Thyroid gland (tissue), 4 donors: ENCODE measurements at regions not wholly inside any gene's neighbourhood (a gene's known extent, or its start where the extent isn't known, plus 50 kb on each side); places are given as distances from the start of the nearest gene placed in this dataset.

Experiments
- DNase-seq, 2 donors: peaks; one replicate each; pipeline ENCODE4 v3.0.0-alpha.2; 2019
- H3K27ac ChIP-seq, 3 donors: fragments of 200-600 bp; sonication (generic); 1 replicate in 2 of 3; 2 replicates in 1 of 3; pipeline ENCODE4 v1.5.1; 2016 to 2019; ENCODE audit warnings: mild to moderate bottlenecking in 1 of 3, moderate library complexity in 1 of 3
- H3K27me3 ChIP-seq: fragments of 200-600 bp; sonication (generic); one replicate; pipeline ENCODE4 v1.5.1; 2019
- H3K36me3 ChIP-seq, 2 donors: fragments of 200-600 bp; sonication (generic); one replicate each; pipeline ENCODE4 v1.5.1; 2016 to 2019
- H3K4me1 ChIP-seq, 2 donors: fragments of 200-600 bp; sonication (generic); one replicate each; pipeline ENCODE4 v1.5.1; 2017 to 2019
- H3K4me3 ChIP-seq, 3 donors: fragments of 200-600 bp; sonication (generic); replicated peaks in 1 of 3; 1 replicate in 2 of 3; 2 replicates in 1 of 3; pipeline ENCODE4 v1.5.1; 2016; ENCODE audit warnings: mild to moderate bottlenecking in 1 of 3
- H3K9me3 ChIP-seq: fragments of 200-600 bp; sonication (generic); one replicate; pipeline ENCODE4 v1.5.1; 2017
- POLR2A ChIP-seq, 2 donors: fragments of 450-650 bp; IDR thresholded peaks; one replicate each; pipeline ENCODE4 v1.6.1; 2017; ENCODE audit warnings: antibody characterized with exemption in 2 of 2, mild to moderate bottlenecking in 2 of 2, moderate library complexity in 1 of 2
- WGBS, 2 donors: methylation state at CpG; one replicate each; pipeline ENCODE4 v1.1.5; 2017; 5-methylcytosine and 5-hydroxymethylcytosine counted together
- intact Hi-C: fragments of 100-400 bp; cut with DNase I; formaldehyde crosslinking; loops from one replicate; pipeline ENCODE4 v1.15.1; 2023
- TF ChIP-seq, protein P1 (sequence below), 6 experiments: fragments of 200-600 bp in 3 of 6; fragments of 450-650 bp in 3 of 6; sonication (generic) in 3 of 6; IDR thresholded peaks; one replicate each; pipeline ENCODE4 v1.5.1; 2016 to 2019; ENCODE audit warnings: antibody characterized with exemption in 6 of 6, mild to moderate bottlenecking in 2 of 6, inconsistent platforms in 1 of 6, moderate library complexity in 1 of 6

DNA sequence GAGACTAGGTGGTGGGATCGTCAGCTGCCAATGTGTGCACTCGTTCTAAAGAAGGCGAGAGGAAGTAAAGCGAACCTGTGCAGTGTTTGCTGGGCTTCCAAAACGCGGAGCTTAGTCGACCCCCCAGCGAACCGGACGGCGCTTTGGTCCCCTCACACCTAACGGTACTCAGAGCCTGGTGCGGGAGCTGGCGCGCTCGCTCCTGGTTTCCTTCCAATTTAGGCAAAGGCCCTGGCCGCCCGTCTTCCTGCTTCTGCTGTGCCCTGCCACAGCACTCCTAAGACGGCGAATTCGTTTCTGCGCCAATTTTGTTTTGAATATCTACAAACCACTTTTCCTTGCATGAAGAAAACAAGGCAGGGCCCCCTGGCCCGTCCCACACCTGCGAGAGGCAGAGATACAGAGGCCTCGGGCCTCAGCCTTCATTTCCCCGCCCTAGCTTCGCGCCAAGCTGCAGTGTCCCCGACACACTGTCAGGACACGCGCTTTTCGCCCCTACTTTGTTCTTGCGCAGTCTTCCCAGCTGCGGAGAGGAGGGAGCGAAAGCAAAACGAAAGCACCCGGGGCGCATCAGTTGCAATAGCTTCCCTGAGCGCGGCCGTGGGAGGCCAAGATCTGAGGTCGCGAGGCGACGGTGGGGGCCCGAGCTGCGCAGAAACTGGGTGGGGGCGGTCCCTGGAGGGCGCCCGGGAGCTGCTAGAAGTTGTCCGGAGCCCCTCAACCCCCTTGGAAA is 111.9 kb downstream of the KCNRG start:
- intact Hi-C loops = loop anchor here (5.0 to 10.0 kb wide), 3 partner anchors 45 to 408 kb away; partner anchors contain the start of gene TRIM13
- DNase-seq = peak; percentile 57 to 59

DNA sequence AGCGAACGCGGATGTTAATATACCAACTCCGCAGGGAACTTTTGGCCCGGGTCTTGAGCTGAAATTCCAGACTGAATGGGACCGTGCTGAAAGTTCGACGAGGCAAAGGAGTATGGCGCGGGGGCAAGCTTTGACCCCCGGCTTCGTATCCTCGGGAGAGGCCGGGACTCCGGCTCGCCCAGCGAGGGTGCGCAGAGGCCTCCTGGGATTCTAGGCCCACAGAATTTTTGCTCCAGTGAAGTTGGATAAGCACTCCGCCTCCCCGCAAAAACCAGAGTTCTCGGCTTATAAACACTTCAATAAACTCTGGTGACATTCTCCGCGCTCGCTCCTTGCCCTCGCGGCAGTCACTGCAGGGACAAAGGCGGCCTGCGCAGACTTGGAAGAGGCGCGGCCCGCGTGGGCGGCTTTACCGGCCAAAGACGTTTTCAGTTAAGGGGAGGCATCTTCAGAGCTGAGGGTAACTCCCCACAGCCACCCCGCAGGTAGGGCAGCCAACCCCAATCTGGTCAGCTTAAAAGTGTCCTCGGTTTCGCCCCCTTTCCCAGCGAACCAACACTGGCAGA is 112.6 kb downstream of the KCNRG start:
- TF ChIP-seq POLR2A (IDR thresholded peaks at IDR 0.05) = no peak
- TF ChIP-seq, protein P1, sequence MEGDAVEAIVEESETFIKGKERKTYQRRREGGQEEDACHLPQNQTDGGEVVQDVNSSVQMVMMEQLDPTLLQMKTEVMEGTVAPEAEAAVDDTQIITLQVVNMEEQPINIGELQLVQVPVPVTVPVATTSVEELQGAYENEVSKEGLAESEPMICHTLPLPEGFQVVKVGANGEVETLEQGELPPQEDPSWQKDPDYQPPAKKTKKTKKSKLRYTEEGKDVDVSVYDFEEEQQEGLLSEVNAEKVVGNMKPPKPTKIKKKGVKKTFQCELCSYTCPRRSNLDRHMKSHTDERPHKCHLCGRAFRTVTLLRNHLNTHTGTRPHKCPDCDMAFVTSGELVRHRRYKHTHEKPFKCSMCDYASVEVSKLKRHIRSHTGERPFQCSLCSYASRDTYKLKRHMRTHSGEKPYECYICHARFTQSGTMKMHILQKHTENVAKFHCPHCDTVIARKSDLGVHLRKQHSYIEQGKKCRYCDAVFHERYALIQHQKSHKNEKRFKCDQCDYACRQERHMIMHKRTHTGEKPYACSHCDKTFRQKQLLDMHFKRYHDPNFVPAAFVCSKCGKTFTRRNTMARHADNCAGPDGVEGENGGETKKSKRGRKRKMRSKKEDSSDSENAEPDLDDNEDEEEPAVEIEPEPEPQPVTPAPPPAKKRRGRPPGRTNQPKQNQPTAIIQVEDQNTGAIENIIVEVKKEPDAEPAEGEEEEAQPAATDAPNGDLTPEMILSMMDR (IDR thresholded peaks at IDR 0.05) = no peak
- DNase-seq = peak in 1 of 2 donors; percentile 6
- Histone ChIP-seq H3K36me3 (no peaks in the 10 kb centered on the region), H3K4me1 (peaks cover 19 to 45% of the 10 kb centered on the region in 2 donors), H3K4me3 (peak overlapping the region; percentile 4 to 11 (median 8)), H3K9me3 (no peaks in the 10 kb centered on the region), H3K27ac (peak overlapping the region in 2 of 3 donors; percentile 18 to 92), H3K27me3 (peaks cover 34% of the 10 kb centered on the region)
- 37 to 45% methylated on average over 29 to 32 of the region's 39 CpGs for WGBS, 2 donors
- intact Hi-C loops = loop anchor here (5.0 to 10.0 kb wide), 3 partner anchors 46 to 407 kb away; partner anchors contain the start of gene TRIM13

More for the DNA sequence above, 111.9 kb downstream of the KCNRG start:
- TF ChIP-seq, protein P1 (IDR thresholded peaks at IDR 0.05) = no peak
- no peak for TF ChIP-seq POLR2A (IDR thresholded peaks at IDR 0.05)
- no peaks in the 10 kb centered on the region for H3K9me3 ChIP-seq
- H3K27me3 ChIP-seq = peaks cover 28% of the 10 kb centered on the region
- H3K27ac ChIP-seq = peak overlapping the region in 2 of 3 donors; percentile 18 to 92
- no peaks in the 10 kb centered on the region for H3K36me3 ChIP-seq
- H3K4me3 ChIP-seq = peak overlapping the region; percentile 4 to 11 (median 8)
- peaks cover 19 to 42% of the 10 kb centered on the region in 2 donors for H3K4me1 ChIP-seq
- 28 to 40% methylated on average over 41 to 44 of the region's 51 CpGs for WGBS, 2 donors

DNA sequence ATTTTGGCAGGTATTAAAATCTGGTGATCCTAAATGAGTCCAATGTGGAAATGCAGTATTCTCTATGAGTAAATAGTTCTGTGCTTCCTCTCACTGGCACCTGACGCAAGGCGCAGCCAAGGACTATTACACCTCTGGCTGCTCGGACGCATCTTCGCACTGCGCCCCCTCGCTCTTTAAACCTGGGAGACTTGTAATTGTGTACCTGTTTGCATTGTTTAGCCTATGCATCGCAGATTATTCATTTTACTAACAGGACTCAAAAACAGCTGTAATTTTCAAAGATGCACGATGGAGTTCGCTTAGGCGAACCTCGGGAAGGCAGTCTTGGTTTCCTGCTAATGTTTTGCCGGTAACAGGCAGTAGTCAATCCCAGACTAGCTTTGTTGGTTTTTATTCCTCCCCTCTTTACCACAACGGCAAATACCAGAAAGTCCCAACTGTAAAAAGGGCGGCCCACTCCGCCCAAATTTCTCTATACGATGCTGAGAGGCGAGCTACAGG is 113.2 kb downstream of the KCNRG start:
- no peaks in the 10 kb centered on the region for H3K9me3 ChIP-seq
- peaks cover 41% of the 10 kb centered on the region for H3K27me3 ChIP-seq
- TF ChIP-seq POLR2A (IDR thresholded peaks at IDR 0.05) = no peak
- TF ChIP-seq, protein P1 (IDR thresholded peaks at IDR 0.05) = no peak
- no peak for DNase-seq
- H3K4me1 ChIP-seq = peaks cover 19 to 39% of the 10 kb centered on the region in 2 donors
- H3K4me3 ChIP-seq = no peak overlapping the region
- 62 to 66% methylated on average over 18 of the region's 18 CpGs for WGBS, 2 donors
- intact Hi-C loops = loop anchor here (5.0 to 10.0 kb wide), 3 partner anchors 46 to 406 kb away; partner anchors contain the start of gene TRIM13
- no peaks in the 10 kb centered on the region for H3K36me3 ChIP-seq
- H3K27ac ChIP-seq = no peak overlapping the region

DNA sequence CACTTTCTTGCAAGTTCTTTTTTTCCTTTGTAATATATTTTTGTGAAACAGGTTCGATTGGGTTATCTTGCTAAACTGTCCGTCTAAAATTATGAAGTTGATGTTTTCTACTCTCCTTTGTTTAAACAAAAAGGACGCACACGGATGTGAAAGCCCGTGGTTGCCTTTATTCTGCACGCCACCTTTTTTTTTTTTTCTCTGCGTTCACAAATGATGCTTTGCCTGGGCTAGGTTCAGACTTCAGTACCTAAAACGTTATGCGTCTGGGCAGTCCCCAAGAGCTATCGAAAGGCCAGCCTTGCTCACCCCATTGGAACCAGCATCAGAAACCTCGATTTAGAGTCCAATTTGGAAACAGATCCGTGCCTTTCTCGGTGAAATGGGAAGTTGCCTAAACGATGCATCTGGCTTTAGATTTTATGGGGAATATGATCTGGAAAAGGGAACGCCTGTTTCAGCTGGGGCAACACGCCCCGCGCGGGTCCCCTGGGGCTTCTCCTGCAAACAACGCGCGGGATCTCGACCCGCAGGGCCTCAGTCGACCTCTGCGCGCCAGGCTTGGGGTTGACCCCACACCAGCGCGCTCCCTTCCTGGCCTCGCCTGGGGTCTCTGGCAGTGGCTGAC is 113.9 kb downstream of the KCNRG start:
- WGBS, 2 donors = 27 to 37% methylated on average over 20 to 29 of the region's 30 CpGs
- Histone ChIP-seq H3K4me3 (peak overlapping the region in 1 of 3 donors; percentile 28), H3K27ac (no peak overlapping the region), H3K36me3 (no peaks in the 10 kb centered on the region), H3K4me1 (peaks cover 19 to 37% of the 10 kb centered on the region in 2 donors), H3K9me3 (no peaks in the 10 kb centered on the region), H3K27me3 (peaks cover 41% of the 10 kb centered on the region)
- no peak for DNase-seq
- intact Hi-C loops = loop anchor here (5.0 to 10.0 kb wide), 3 partner anchors 47 to 406 kb away; partner anchors contain the start of gene TRIM13
- TF ChIP-seq POLR2A (IDR thresholded peaks at IDR 0.05) = no peak

DNA sequence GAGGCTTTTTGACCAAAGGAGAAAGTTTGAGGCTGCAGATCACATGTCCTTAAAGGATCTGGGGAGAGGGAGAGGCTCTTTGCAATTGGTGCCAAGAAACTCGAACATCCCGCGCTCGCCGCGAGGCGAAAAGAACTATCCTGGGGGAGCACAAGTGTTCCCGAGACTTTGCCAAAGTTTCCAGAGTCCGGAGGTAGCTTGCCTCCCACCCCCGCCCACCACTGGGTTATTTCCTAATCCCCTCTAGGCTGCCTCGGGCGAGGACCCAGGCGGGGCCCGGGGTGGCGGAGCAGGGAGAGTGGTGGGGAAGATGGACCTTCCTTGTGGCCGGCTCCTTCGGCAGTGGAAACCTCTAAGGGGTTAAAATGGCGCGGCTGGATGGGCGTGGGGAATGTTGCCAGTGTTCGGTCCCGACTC is 114.5 kb downstream of the KCNRG start:
- intact Hi-C loops = loop anchor here (5.0 to 10.0 kb wide), 3 partner anchors 47 to 405 kb away; partner anchors contain the start of gene TRIM13
- Histone ChIP-seq H3K4me3 (peak overlapping the region in 1 of 3 donors; percentile 28), H3K36me3 (no peaks in the 10 kb centered on the region), H3K27me3 (peaks cover 41% of the 10 kb centered on the region), H3K4me1 (peaks cover 19 to 37% of the 10 kb centered on the region in 2 donors), H3K9me3 (no peaks in the 10 kb centered on the region), H3K27ac (peak overlapping the region in 2 of 3 donors; percentile 62 to 66)
- no peak for DNase-seq
- TF ChIP-seq POLR2A (IDR thresholded peaks at IDR 0.05) = no peak
- TF ChIP-seq, protein P1 (IDR thresholded peaks at IDR 0.05) = no peak
- WGBS, 2 donors = 10 to 15% methylated on average over 21 to 22 of the region's 22 CpGs
